ENCODE measurements at regions not wholly inside any gene's neighbourhood (a gene's known extent, or its start where the extent isn't known, plus 50 kb on each side); places are given as distances from the start of the nearest gene placed in this dataset.

- H3K4me2 ChIP-seq (ENCODE audit: extremely low read depth, insufficient read depth, low read length) = no peak overlapping the region
- TF ChIP-seq EZH2 (IDR thresholded peaks at IDR 0.05; ENCODE audit: low read length, missing control alignments) = no peak
- TF ChIP-seq, protein P1, sequence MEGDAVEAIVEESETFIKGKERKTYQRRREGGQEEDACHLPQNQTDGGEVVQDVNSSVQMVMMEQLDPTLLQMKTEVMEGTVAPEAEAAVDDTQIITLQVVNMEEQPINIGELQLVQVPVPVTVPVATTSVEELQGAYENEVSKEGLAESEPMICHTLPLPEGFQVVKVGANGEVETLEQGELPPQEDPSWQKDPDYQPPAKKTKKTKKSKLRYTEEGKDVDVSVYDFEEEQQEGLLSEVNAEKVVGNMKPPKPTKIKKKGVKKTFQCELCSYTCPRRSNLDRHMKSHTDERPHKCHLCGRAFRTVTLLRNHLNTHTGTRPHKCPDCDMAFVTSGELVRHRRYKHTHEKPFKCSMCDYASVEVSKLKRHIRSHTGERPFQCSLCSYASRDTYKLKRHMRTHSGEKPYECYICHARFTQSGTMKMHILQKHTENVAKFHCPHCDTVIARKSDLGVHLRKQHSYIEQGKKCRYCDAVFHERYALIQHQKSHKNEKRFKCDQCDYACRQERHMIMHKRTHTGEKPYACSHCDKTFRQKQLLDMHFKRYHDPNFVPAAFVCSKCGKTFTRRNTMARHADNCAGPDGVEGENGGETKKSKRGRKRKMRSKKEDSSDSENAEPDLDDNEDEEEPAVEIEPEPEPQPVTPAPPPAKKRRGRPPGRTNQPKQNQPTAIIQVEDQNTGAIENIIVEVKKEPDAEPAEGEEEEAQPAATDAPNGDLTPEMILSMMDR (conservative IDR thresholded peaks at IDR 0.05 in 1 of 2, IDR thresholded peaks at IDR 0.05 in 1 of 2; ENCODE audit: low read depth in 1 of 2, low read length in 2 of 2) = peak in 1 of 2 donors; percentile 36
Observed at GRCh38 chr13:72648513-72649065, 78.8 kb downstream of the MZT1 start.

DNA sequence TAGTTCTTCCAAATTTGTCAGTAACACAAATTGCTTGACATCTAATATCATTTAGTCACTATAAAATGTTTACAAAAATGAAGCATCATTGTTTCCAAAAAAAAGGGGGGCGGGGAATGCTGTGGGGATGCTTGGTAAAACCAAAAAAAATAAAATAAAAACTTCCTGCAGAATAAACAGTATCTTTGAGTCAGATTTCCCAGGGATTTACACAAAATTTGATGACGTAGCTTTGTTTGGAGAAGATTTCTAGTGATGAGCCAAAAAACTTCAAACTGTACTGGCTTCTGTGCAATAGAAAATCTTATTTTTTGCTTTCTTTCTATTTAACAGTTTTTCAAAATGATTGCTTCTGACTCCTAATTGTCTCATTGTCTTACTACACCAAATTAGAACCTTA is 80.0 kb downstream of the MZT1 start:
- Histone ChIP-seq H2AFZ (ENCODE audit: low read length) (no peak overlapping the region), H3K36me3 (ENCODE audit: control insufficient read depth, insufficient read depth, low read length) (no peaks in the 10 kb centered on the region), H3K9me3 (ENCODE audit: control insufficient read depth, insufficient read depth, low read depth, low read length) (no peaks in the 10 kb centered on the region), H3K4me3 (replicated peaks in 1 of 4; ENCODE audit: control extremely low read depth in 1 of 4, insufficient read depth in 1 of 4, low read depth in 3 of 4, low read length in 4 of 4) (no peak overlapping the region), H3K27me3 (ENCODE audit: control insufficient read depth, insufficient read depth, low read length) (no peaks in the 10 kb centered on the region), H3K79me2 (ENCODE audit: control insufficient read depth, insufficient read depth, low read length) (no peaks in the 10 kb centered on the region), H4K20me1 (ENCODE audit: control insufficient read depth, extremely low read depth, insufficient read depth, low read length) (no peaks in the 10 kb centered on the region), H3K27ac (ENCODE audit: insufficient read depth, low read length) (no peak overlapping the region), H3K4me2 (ENCODE audit: extremely low read depth, insufficient read depth, low read length) (no peak overlapping the region), H3K9ac (ENCODE audit: insufficient read depth, low read length) (no peak overlapping the region), H3K4me1 (ENCODE audit: control insufficient read depth, extremely low read depth, insufficient read depth, low read length) (no peaks in the 10 kb centered on the region)
- no peak for DNase-seq (ENCODE audit: low read depth in 2 of 2)
- no peak for TF ChIP-seq EZH2 (IDR thresholded peaks at IDR 0.05; ENCODE audit: low read length, missing control alignments)
- TF ChIP-seq, protein P1 (conservative IDR thresholded peaks at IDR 0.05 in 1 of 2, IDR thresholded peaks at IDR 0.05 in 1 of 2; ENCODE audit: low read depth in 1 of 2, low read length in 2 of 2) = no peak

More at GRCh38 chr13:72648513-72649065, 78.8 kb downstream of the MZT1 start:
- H4K20me1 ChIP-seq (ENCODE audit: control insufficient read depth, extremely low read depth, insufficient read depth, low read length) = no peaks in the 10 kb centered on the region
- H3K4me1 ChIP-seq (ENCODE audit: control insufficient read depth, extremely low read depth, insufficient read depth, low read length) = no peaks in the 10 kb centered on the region
- no peak overlapping the region for H3K27ac ChIP-seq (ENCODE audit: insufficient read depth, low read length)
- H3K36me3 ChIP-seq (ENCODE audit: control insufficient read depth, insufficient read depth, low read length) = no peaks in the 10 kb centered on the region
- H3K4me3 ChIP-seq (replicated peaks in 1 of 4; ENCODE audit: control extremely low read depth in 1 of 4, insufficient read depth in 1 of 4, low read depth in 3 of 4, low read length in 4 of 4) = no peak overlapping the region
- no peaks in the 10 kb centered on the region for H3K79me2 ChIP-seq (ENCODE audit: control insufficient read depth, insufficient read depth, low read length)
- H3K27me3 ChIP-seq (ENCODE audit: control insufficient read depth, insufficient read depth, low read length) = no peaks in the 10 kb centered on the region
- H2AFZ ChIP-seq (ENCODE audit: low read length) = no peak overlapping the region
- no peaks in the 10 kb centered on the region for H3K9me3 ChIP-seq (ENCODE audit: control insufficient read depth, insufficient read depth, low read depth, low read length)
- DNase-seq (ENCODE audit: low read depth in 2 of 2) = peak in 1 of 2 donors; percentile 9
- H3K9ac ChIP-seq (ENCODE audit: insufficient read depth, low read length) = no peak overlapping the region

DNA sequence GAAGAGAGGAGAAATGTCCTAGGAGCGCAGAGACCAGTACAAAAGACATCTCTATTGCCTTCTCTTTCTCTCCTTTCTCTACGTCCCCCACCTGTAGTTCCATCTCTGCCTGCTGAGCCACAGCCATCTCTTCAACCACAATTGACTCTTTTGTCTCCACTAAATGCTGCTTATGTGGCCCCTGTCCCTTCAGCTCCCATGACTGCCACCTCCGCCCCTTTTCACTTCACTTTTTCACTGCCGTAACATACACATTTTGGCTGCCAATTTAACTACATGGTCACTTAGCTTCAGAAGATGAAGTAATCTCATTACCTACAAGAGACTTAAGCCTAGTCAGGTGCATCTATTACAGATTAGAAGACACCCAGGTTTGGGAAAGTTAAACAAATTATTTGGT is 81.9 kb downstream of the MZT1 start:
- Histone ChIP-seq H3K4me1 (ENCODE audit: control insufficient read depth, extremely low read depth, insufficient read depth, low read length) (no peaks in the 10 kb centered on the region), H3K4me2 (ENCODE audit: extremely low read depth, insufficient read depth, low read length) (no peak overlapping the region), H3K27me3 (ENCODE audit: control insufficient read depth, insufficient read depth, low read length) (no peaks in the 10 kb centered on the region), H3K9me3 (ENCODE audit: control insufficient read depth, insufficient read depth, low read depth, low read length) (no peaks in the 10 kb centered on the region), H2AFZ (ENCODE audit: low read length) (no peak overlapping the region), H3K79me2 (ENCODE audit: control insufficient read depth, insufficient read depth, low read length) (no peaks in the 10 kb centered on the region), H4K20me1 (ENCODE audit: control insufficient read depth, extremely low read depth, insufficient read depth, low read length) (no peaks in the 10 kb centered on the region), H3K4me3 (replicated peaks in 1 of 4; ENCODE audit: control extremely low read depth in 1 of 4, insufficient read depth in 1 of 4, low read depth in 3 of 4, low read length in 4 of 4) (no peak overlapping the region), H3K27ac (ENCODE audit: insufficient read depth, low read length) (no peak overlapping the region), H3K9ac (ENCODE audit: insufficient read depth, low read length) (no peak overlapping the region), H3K36me3 (ENCODE audit: control insufficient read depth, insufficient read depth, low read length) (no peaks in the 10 kb centered on the region)
- no peak for DNase-seq (ENCODE audit: low read depth in 2 of 2)
- no peak for TF ChIP-seq EZH2 (IDR thresholded peaks at IDR 0.05; ENCODE audit: low read length, missing control alignments)
- TF ChIP-seq, protein P1 (conservative IDR thresholded peaks at IDR 0.05 in 1 of 2, IDR thresholded peaks at IDR 0.05 in 1 of 2; ENCODE audit: low read depth in 1 of 2, low read length in 2 of 2) = no peak

Measured in fibroblast of lung (primary cell).